ENCODE measurements at regions not wholly inside any gene's neighbourhood (a gene's known extent, or its start where the extent isn't known, plus 50 kb on each side); places are given as distances from the start of the nearest gene placed in this dataset.

- intact Hi-C loops (cut with DNase I), result no loop called here
- Histone ChIP-seq H3K36me3 (no peaks in the 10 kb centered on the region), H3K27ac (no peak overlapping the region), H3K27me3 (no peaks in the 10 kb centered on the region), H3K4me3 (no peak overlapping the region), H3K9me3 (no peaks in the 10 kb centered on the region), H3K4me1 (no peaks in the 10 kb centered on the region)
- DNase-seq (ENCODE audit: extremely low spot score in 2 of 2), result no peak
- TF ChIP-seq POLR2A (IDR thresholded peaks at IDR 0.05) (no peak), POLR2AphosphoS5 (IDR thresholded peaks at IDR 0.05; ENCODE audit: insufficient read depth in 1 of 2, low read depth in 1 of 2) (no peak)
- TF ChIP-seq, protein P1, sequence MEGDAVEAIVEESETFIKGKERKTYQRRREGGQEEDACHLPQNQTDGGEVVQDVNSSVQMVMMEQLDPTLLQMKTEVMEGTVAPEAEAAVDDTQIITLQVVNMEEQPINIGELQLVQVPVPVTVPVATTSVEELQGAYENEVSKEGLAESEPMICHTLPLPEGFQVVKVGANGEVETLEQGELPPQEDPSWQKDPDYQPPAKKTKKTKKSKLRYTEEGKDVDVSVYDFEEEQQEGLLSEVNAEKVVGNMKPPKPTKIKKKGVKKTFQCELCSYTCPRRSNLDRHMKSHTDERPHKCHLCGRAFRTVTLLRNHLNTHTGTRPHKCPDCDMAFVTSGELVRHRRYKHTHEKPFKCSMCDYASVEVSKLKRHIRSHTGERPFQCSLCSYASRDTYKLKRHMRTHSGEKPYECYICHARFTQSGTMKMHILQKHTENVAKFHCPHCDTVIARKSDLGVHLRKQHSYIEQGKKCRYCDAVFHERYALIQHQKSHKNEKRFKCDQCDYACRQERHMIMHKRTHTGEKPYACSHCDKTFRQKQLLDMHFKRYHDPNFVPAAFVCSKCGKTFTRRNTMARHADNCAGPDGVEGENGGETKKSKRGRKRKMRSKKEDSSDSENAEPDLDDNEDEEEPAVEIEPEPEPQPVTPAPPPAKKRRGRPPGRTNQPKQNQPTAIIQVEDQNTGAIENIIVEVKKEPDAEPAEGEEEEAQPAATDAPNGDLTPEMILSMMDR (IDR thresholded peaks at IDR 0.05), result no peak
These were observed 213.0 kb upstream of the FAM83B start for GRCh38 chr6:54633601-54634000.

- Histone ChIP-seq H3K27me3 (no peaks in the 10 kb centered on the region), H3K27ac (no peak overlapping the region), H3K9me3 (no peaks in the 10 kb centered on the region), H3K4me3 (no peak overlapping the region), H3K36me3 (no peaks in the 10 kb centered on the region), H3K4me1 (no peaks in the 10 kb centered on the region)
- no peak for DNase-seq (ENCODE audit: extremely low spot score in 2 of 2)
- no peak for TF ChIP-seq POLR2A (IDR thresholded peaks at IDR 0.05)
- no peak for TF ChIP-seq POLR2AphosphoS5 (IDR thresholded peaks at IDR 0.05; ENCODE audit: insufficient read depth in 1 of 2, low read depth in 1 of 2)
- TF ChIP-seq, protein P1 (IDR thresholded peaks at IDR 0.05), result no peak
- intact Hi-C loops (cut with DNase I), result no loop called here
These were observed 205.7 kb upstream of the FAM83B start for GRCh38 chr6:54640911-54641310.

- TF ChIP-seq POLR2A (IDR thresholded peaks at IDR 0.05) (no peak), POLR2AphosphoS5 (IDR thresholded peaks at IDR 0.05; ENCODE audit: insufficient read depth in 1 of 2, low read depth in 1 of 2) (no peak)
- TF ChIP-seq, protein P1 (IDR thresholded peaks at IDR 0.05), result no peak
- Histone ChIP-seq H3K27ac (no peak overlapping the region), H3K9me3 (no peaks in the 10 kb centered on the region), H3K27me3 (no peaks in the 10 kb centered on the region), H3K4me3 (no peak overlapping the region), H3K4me1 (no peaks in the 10 kb centered on the region), H3K36me3 (no peaks in the 10 kb centered on the region)
- no peak for DNase-seq (ENCODE audit: extremely low spot score in 2 of 2)
- intact Hi-C loops (cut with DNase I), result no loop called here
These were observed 200.3 kb upstream of the FAM83B start for GRCh38 chr6:54646069-54646950.

DNA sequence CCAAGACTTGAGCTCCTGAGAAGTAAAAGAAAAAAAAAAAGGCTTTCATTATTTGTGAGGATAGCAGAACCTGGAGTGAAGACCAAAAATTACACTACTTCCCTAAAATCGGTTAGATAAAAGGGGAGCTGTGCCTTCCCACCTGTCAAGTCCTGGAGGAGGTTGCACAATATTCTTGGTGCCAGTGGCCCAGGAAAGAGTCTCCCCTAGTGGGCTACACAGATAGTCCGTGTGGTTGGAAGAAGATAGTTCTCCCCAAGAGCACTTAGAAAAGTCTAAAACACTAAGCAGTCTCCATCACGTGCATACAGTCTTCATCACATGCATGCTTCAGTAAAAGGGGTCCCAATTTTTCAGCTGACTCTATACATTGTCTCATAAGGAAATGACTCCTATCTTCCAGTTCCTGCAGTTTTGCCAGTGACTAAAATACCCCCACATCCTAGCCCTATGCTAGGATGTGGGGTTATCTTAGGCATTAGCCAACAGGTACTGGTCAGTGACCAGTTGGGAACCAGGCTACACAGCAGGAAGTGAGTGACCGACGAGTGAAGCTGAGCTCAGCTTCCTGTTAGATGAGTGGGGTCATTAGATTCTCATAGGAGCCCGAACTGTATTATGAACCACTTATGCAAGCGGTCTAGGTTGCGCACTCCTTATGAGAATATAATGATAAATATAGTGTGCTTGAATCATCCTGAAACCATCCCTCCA is 199.5 kb upstream of the FAM83B start:
- no peak overlapping the region for H3K27ac ChIP-seq
- TF ChIP-seq POLR2AphosphoS5 (IDR thresholded peaks at IDR 0.05; ENCODE audit: insufficient read depth in 1 of 2, low read depth in 1 of 2) (no peak), POLR2A (IDR thresholded peaks at IDR 0.05) (no peak)
- TF ChIP-seq, protein P1 (IDR thresholded peaks at IDR 0.05), result no peak
- H3K4me1 ChIP-seq, result no peaks in the 10 kb centered on the region
- H3K9me3 ChIP-seq, result no peaks in the 10 kb centered on the region
- no peak for DNase-seq (ENCODE audit: extremely low spot score in 2 of 2)
- no peaks in the 10 kb centered on the region for H3K27me3 ChIP-seq
- intact Hi-C loops (cut with DNase I), result no loop called here
- no peaks in the 10 kb centered on the region for H3K36me3 ChIP-seq
- H3K4me3 ChIP-seq, result no peak overlapping the region

- Histone ChIP-seq H3K4me1 (no peaks in the 10 kb centered on the region), H3K27me3 (no peaks in the 10 kb centered on the region), H3K36me3 (no peaks in the 10 kb centered on the region), H3K9me3 (no peaks in the 10 kb centered on the region), H3K27ac (no peak overlapping the region), H3K4me3 (no peak overlapping the region)
- TF ChIP-seq, protein P1 (IDR thresholded peaks at IDR 0.05), result no peak
- no peak for TF ChIP-seq POLR2AphosphoS5 (IDR thresholded peaks at IDR 0.05; ENCODE audit: insufficient read depth in 1 of 2, low read depth in 1 of 2)
- no peak for TF ChIP-seq POLR2A (IDR thresholded peaks at IDR 0.05)
- no peak for DNase-seq (ENCODE audit: extremely low spot score in 2 of 2)
- intact Hi-C loops (cut with DNase I), result no loop called here
These were observed 192.2 kb upstream of the FAM83B start for GRCh38 chr6:54654381-54654780.

Data from vagina (tissue), 2 donors.